GM19240 (cell line): ENCODE measurements at regions not wholly inside any gene's neighbourhood (a gene's known extent, or its start where the extent isn't known, plus 50 kb on each side); places are given as distances from the start of the nearest gene placed in this dataset.
"Not testable (repeated sequence)": the region's sequence is repeated elsewhere in the genome, so short reads cannot be mapped to it uniquely, and the experiment has no call there.

ENCODE experiments used
- DNase-seq: peaks from one replicate; pipeline ENCODE4 v3.0.0; 2011; ENCODE audit warnings: low spot score; ENCODE audit not compliant: insufficient read length

DNA sequence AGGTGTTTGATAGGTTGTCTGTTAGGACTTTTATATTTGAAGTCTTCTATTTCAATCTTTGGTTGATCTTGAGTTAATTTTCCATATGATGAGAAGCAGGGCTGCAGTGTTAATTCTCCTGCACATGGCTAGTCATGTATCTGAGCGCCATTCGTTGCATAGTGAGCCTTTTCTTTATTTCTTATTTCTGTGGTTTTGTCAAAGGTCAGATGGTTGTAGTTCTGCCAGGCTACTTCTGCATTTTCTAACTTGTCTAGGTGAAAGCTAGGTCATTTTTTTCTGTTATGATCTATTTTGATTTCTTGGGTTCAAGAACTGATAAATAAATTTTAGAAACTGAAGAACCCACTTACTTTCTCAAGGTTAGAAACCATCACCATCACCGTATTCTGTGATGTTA lies 56.7 kb downstream of the CCDC74A start:
- DNase-seq = no peak

DNA sequence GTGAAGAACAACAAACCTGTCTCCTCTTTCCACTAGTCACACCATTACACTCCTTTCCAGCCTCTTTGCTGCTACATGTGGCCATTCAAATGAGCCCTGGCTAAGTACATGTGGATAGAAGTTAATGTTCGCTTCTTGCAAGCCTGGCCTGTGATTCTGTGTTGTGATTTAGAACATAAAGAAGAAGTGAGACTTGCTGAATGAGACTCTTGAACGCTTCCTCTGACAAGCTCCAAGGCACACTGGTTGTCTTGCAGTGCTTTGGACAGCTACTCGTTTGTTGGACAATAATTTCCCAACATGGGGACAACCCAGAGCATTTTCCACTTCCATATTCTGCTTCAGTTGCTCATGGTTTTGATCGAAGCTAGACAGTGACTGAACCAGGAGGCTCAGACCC lies 57.3 kb downstream of the CCDC74A start:
- no peak for DNase-seq

DNA sequence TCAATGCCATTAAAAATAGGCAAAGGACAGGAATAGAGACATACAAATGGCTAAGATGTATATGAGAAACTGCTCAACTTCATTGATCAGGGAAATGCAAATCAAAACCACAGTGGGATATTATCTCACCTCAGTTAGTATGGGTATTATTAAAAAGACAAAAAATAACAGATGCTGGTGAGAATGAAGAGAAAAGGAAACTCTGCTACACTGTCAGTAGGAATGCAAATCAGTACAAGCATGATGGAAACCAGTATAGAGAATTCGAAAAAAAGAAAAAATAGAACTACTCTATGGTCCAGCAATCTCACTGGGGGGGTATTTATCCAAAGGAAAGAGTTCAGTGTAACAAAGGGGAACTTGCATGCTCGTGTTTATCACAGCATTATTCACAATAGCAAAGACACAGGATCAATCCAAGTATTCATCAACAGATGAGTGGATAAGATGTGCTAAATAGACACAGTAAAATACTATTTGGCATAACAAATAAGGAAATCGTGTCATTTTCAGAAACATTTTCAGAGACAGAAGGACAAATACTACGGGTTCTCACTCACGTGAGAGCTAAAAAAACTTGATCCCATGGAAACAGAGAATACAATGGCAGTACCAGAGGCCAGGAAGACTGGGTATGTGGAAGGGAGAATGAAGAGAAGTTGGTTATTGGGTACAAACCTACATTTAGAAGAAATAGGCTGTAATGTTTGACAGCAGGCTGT lies 60.6 kb downstream of the CCDC74A start:
- no peak for DNase-seq

DNA sequence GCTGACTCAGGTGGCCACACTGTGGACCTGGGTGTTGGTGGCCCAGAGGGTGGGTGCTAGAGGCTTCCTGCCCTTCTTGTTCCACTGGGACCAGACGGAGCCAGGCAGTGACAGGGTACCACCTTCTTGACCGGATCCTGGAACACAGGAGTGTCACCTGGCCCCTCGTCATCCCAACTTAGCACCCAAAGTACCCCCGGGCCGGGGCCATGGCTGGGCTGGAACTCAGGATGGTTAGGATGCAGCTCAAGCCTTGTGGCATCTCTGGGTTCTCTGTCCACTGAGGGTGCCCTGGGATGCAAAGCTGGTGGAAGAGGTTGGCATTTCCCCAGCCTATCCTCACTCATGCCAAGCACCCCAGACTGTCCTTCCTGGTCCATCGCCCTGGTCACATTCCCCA lies 61.4 kb downstream of the CCDC74A start:
- DNase-seq = not testable (repeated sequence)

DNA sequence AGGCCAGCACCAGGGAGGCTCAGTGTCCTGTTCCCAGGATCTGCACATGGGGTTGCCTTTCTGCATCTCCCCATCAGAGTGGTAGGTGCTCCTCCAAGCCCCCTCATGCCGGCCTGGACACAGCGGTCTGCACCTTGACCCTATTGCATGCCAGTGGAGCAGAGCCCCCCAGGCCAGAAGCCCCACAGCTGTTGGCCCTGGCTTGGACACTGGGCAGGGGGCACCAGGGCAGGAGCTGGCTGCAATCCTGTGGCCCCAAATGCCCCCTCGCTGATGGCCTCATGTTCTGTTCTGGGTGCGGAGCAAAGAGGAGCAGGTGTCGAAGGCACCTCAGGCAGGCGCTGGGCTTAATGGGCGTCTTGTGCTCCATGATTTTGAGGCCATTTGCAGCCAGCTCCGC lies 62.7 kb downstream of the CCDC74A start:
- DNase-seq = no peak

DNA sequence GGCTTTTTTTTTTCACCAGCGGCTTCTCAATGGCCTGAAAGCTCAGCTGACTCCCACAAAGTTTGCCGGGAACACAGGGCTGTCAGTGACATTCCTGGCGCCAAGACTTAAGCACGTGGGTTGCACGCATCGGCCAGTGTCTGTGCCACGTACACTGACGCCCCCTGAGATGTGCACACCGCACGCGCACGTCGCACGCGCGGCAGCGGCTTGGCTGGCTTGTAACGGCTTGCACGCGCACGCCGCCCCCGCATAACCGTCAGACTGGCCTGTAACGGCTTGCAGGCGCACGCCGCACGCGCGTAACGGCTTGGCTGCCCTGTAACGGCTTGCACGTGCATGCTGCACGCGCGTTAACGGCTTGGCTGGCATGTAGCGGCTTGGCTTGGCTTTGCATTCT lies 63.2 kb downstream of the CCDC74A start:
- DNase-seq = no peak

DNA sequence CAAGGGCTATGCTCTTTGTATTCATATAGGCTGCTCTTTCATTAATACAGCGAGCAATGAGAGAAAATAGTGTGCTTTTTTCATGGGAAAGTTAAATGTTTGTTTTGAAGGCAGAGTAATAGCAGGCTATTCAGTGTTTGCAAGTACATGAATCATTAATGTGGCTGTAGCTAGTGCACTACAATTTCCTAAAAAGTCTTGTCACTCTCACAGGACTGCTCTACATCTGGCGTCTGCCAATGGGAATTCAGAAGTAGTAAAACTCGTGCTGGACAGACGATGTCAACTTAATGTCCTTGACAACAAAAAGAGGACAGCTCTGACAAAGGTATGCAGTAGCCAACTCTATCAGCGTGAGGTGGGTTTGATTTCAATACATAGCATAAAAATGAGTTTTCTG lies 68.9 kb downstream of the CCDC74A start:
- not testable (repeated sequence) for DNase-seq

DNA sequence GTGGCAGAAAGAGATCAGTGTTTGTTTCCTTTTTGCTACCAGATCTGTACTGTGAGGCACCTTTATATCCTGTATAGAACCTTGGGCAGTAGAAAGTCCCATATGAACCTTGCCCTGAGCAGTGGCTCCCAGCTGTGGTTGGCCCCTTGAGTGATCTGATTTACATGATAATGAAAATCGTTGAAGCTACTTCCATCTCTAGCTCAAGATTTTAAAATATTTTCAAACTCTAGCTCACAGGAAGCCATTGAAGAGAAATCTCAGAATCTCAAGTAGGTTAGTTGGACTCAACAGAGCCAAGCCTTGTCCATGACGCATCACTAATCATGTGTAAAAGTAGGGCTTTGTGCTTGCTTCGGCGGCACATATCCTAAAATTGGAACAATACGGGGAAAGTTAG lies 74.8 kb downstream of the CCDC74A start:
- not testable (repeated sequence) for DNase-seq

DNA sequence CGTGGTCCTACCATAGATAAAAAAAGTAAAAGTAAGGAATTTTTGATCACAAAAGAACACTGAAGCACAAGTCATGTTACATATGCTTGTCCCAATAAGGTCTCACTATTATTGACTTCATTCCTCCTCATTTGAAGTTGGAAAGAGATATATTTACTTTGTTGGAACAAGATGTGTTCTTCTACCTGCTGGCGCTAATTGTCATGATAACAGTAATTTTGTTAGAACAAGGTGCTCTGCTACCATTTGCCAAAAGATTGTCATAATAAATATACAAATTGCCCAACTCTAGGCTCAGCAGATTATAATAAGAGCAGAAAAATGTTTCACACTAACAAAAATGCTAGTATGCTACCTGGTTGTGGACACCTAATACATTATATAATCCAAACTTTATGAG lies 77.0 kb downstream of the CCDC74A start:
- DNase-seq = not testable (repeated sequence)

DNA sequence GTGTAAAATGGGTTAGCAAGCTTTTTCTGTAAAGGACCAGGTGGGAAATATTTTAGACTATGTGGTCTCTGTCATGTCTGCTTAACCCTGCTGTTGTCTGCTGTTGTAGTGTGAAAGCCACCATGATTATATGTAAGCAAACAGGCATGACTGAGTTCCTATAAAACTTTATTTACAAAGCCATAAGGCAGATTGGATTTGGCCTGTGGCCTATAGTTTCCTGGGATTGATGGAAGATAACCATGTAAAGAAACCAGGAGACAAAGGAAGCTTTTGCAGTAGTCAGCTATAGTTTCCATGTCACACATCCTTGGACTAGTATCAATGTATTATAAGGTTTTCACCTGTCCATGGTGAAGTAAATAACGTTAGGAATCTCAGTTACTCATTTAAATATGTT lies 78.7 kb downstream of the CCDC74A start:
- not testable (repeated sequence) for DNase-seq

DNA sequence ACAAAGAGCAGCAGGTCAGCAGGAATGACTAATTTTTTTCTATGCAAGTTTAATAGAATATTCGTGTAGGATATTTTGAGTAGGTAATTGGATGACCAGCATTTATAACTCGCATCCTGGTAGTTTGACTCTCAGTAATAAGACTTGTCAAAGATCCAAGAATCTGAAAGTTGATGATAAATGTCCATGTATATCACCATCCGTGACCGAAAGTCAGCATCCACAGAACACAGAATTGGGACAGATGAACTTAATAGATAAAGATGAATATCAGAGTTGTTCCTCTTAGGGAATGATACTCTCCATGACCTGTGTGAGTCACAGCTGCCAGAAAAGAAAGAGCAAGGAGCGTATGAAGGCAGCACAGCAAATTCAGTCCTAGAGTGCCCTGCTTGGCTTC lies 79.4 kb downstream of the CCDC74A start:
- DNase-seq = not testable (repeated sequence)

DNA sequence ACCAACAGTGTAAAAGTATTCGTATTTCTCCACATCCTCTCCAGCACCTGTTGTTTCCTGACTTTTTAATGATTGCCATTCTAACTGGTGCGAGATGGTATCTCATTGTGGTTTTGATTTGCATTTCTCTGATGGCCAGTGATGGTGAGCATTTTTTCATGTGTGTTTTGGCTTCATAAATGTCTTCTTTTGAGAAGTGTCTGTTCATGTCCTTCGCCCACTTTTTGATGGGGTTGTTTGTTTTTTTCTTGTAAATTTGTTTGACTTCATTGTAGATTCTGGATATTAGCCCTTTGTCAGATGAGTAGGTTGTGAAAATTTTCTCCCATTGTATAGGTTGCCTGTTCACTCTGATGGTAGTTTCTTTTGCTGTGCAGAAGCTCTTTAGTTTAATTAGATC lies 86.9 kb downstream of the CCDC74A start:
- not testable (repeated sequence) for DNase-seq

DNA sequence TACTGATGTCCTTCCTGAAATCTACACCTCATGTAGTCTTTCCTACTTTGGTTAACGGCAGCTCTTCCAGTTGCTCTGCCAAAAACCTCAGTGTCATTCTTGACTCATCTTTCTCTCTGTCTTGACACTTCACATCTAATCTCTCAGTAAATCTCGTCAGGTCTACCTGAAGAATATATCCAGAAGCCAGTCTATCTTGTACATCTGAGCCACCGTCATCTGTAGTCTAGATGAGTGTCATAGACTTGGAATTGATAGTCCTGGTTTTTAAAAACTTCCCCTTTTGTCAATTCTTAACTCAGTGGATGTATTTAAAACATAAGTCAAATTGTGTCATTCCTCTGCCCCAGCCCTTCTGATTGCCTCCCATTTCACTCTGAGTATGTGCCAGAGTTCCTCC lies 90.6 kb downstream of the CCDC74A start:
- not testable (repeated sequence) for DNase-seq

DNA sequence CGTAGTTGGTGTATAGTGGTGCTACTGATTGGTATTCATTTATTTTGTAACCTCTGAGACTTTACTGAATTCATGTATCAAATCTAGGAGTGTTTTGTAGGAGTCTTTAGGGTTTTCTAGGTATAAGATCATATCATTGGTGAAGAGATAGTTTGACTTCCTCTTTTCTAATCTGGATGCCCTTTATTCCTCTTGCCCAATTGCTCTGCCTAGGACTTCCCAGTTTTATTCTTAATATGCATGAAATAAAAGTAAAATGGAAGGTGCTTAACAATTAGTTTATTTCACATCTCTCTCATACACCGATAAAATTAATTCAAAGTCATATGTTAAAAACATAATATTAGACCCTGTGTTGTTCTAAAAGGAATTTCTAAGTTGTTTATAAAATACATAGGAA lies 95.2 kb downstream of the CCDC74A start:
- not testable (repeated sequence) for DNase-seq

DNA sequence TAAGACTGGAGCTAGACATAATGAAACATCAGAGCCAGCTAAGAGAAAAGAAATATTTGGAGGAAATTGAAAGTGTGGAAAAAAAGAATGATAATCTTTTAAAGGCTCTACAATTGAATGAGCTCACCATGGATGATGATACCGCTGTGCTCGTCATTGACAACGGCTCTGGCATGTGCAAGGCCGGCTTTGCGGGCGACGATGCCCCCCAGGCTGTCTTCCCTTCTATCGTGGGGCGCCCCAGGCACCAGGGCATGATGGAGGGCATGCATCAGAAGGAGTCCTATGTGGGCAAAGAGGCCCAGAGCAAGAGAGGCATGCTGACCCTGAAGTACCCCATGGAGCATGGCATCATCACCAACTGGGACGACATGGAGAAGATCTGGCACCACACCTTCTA lies 98.3 kb downstream of the CCDC74A start:
- not testable (repeated sequence) for DNase-seq

DNA sequence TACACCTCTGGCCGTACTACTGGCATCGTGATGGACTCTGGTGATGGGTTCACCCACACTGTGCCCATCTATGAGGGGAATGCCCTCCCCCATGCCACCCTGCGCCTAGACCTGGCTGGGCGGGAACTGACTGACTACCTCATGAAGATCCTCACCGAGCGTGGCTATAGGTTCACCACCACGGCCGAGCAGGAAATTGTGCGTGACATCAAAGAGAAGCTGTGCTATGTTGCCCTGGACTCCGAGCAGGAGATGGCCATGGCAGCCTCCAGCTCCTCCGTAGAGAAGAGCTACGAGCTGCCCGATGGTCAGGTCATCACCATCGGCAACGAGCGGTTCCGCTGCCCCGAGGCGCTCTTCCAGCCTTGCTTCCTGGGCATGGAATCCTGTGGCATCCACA lies 98.9 kb downstream of the CCDC74A start:
- not testable (repeated sequence) for DNase-seq

DNA sequence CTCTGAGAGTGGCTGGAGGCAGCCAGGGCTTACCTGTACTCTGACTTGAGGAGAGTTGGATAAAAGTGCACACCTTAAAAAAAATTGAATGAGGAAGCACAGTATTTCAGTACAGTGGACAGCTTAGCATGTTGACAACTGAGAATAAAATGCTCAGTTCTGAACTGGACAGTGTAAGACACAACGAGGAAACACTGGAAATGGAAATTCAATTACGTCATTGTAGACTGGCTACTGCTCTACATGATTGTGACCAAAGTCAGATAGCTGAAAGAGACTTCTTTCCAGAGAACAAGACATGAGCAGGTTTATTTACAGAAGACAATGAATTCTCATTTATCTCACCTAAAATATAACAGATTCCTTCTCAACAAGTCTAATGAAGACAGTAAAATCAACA lies 100.1 kb downstream of the CCDC74A start:
- not testable (repeated sequence) for DNase-seq

DNA sequence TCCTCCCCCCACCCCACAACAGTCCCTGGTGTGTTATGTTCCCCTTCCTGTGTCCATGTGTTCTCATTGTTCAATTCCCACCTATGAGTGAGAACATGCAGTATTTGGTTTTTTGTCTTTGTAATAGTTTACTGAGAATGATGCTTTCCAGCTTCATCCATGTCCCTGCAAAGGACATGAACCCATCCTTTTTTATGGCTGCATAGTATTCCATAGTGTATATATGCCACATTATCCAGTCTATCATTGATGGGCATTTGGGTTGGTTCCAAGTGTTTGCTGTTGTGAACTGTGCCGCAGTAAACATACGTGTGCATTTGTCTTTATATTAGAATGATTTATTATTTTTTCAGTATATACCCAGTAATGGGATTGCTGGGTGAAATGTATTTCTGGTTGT lies 104.0 kb downstream of the CCDC74A start:
- not testable (repeated sequence) for DNase-seq

DNA sequence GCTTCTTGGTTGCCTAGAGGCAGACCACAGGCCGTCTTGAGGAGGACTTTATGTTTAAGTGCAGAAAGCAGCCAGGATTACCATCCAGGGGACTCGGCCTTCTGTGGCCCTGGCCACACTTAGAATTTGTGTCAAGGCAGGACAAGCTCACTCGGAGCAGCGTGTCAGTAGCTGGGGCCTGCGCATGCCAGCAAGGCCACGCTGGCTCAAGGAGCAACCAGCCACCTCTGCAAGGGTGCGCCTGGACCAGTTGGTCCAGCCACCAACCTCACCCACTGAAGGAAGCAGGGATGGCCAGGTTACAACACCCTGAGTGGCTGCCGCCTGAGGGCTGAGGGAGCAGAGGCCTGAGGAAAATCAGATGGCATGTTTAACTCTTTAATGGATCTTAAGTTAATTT lies 105.7 kb downstream of the CCDC74A start:
- DNase-seq = not testable (repeated sequence)

DNA sequence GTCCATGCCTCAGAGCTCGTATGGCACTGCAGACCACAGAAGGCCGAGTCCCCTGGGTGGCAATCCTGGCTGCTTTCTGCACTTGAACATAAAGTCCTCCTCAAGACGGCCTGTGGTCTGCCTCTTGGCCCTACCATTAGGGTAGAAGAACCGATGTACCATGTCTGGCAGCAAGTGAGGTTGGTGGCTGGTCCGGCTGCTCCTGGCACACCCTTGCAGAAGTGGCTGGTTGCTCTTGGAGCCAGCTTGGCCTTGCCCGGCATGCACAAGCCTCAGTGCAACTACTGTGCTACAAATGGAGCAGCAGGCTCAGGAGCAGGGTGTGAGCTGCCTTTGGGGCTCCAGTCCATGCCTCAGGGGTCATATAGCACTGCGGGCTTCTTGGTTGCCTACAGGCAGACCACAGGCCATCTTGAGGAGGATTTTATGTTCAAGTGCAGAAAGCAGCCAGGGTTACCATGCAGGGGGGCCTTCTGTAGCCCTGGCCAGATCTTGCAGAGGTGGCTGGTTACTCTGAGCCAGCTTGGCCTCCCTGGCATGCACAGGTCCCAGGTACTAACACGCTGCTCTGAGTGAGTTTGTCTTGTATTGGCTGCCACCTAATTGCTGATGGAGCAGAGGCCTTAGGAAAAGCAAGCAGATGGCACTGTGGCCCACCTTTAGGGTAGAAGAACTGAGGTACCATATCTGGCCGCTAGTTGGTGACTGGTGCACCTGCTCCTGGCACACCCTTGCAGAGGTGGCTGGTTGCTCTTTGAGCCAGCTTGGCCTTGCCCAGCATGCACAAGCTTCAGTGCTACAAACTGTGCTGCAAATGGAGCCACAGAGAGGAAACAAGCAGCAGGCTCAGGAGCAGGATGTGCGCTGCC lies 106.4 kb downstream of the CCDC74A start:
- DNase-seq = not testable (repeated sequence)

DNA sequence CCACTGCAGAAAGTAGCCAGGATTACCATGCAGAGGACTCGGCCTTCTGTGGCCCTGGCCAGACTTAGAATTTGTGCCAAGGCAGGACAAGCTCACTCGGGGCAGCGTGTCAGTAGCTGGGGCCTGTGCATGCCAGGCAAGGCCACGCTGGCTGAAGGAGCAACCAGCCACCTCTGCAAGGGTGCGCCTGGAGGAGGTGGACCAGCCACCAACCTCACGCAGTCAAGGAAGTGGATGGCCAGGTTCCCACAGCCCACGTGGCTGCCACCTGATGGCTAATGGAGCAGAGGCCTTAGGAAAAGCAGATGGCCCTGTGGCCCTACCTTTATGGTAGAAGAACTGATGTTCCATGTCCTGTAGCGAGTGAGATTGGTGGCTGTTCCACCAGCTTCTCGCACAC lies 107.9 kb downstream of the CCDC74A start:
- no peak for DNase-seq

DNA sequence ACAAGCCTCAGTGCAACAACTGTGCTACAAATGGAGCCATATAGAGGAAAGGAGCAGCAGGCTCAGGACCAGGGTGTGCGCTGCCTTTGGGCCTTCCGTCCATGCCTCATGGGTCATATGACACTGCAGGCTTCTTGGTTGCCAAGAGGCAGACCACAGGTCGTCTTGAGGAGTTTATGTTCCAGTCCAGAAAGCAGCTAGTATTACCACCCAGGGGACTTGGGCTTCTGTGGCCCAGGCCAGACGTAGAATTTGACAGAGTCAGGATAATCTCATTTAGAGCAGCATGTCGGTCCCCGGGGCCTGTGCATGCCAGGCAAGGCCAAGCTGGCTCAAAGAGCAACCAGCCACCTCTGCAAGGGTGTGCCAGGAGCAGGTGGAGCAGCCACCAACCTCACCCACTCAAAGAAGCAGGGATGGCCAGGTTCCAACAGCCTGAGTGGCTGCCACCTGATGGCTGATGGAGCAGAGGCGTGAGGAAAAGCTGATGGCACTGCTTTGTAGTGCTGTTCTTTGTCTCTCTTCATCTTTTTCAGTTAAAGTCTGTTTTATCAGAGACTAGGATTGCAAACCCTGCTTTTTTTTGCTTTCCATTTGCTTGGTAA lies 109.1 kb downstream of the CCDC74A start:
- DNase-seq = not testable (repeated sequence)
